HEK293 (cell line): ENCODE measurements at regions not wholly inside any gene's neighbourhood (a gene's known extent, or its start where the extent isn't known, plus 50 kb on each side); places are given as distances from the start of the nearest gene placed in this dataset.

Experiments
- CTCF ChIA-PET: fragments of 350-600 bp; formaldehyde crosslinking; extraction: SDS; loops from one replicate; lab custom pipeline; 2021; ENCODE audit warnings: antibody characterized with exemption; lab: Yijun Ruan, JAX
- POLR2A ChIA-PET: fragments of 300-600 bp; formaldehyde crosslinking; extraction: SDS; loops from one replicate; lab custom pipeline; 2020; ENCODE audit warnings: antibody characterized with exemption, inconsistent platforms; lab: Yijun Ruan, JAX
- H3K27ac ChIP-seq: fragments of 200-500 bp; sonication (Bioruptor generic); 2 replicates; pipeline ENCODE4 v1.5.1; 2014; ENCODE audit warnings: low read depth, low read length, control low read depth, inconsistent platforms; ENCODE audit errors: extremely low read depth
- H3K36me3 ChIP-seq, 2 experiments: fragments of 200-500 bp in 1 of 2; sonication (Bioruptor generic) in 1 of 2; 1 replicate in 1 of 2; 2 replicates in 1 of 2; pipeline ENCODE4 v1.5.1; 2014 to 2017; ENCODE audit warnings: inconsistent platforms in 2 of 2, low read length in 2 of 2; ENCODE audit not compliant: control insufficient read depth in 2 of 2, insufficient read depth in 1 of 2
- H3K4me1 ChIP-seq: fragments of 200-500 bp; sonication (Bioruptor generic); 2 replicates; pipeline ENCODE4 v1.5.1; 2014; ENCODE audit warnings: mild to moderate bottlenecking, low read length, inconsistent platforms; ENCODE audit not compliant: control insufficient read depth, insufficient read depth
- H3K4me3 ChIP-seq: 2 replicates; pipeline ENCODE4 v1.5.1; 2011; ENCODE audit warnings: low read depth, mild to moderate bottlenecking, control low read depth, low read length, moderate library complexity
- H3K9me3 ChIP-seq: fragments of 200-500 bp; sonication (Bioruptor generic); 2 replicates; pipeline ENCODE4 v1.5.1; 2014; ENCODE audit warnings: low read depth, low read length, inconsistent platforms; ENCODE audit not compliant: control insufficient read depth, insufficient read depth
- HOXC10 ChIP-seq: sonication (generic); formaldehyde crosslinking; IDR thresholded peaks from 2 replicates; pipeline ENCODE4 v1.8.1; 2023; ENCODE audit warnings: mild to moderate bottlenecking, missing genetic modification reagents
- KLF10 ChIP-seq: fragments of 450-650 bp; IDR thresholded peaks from 2 replicates; pipeline ENCODE4 v1.5.1; 2018; ENCODE audit warnings: missing biosample characterization, mild to moderate bottlenecking, missing genetic modification characterization
- PRDM10 ChIP-seq: fragments of 450-650 bp; formaldehyde crosslinking; IDR thresholded peaks from 2 replicates; pipeline ENCODE4 v1.5.1; 2016; ENCODE audit warnings: missing biosample characterization, missing genetic modification characterization
- SCRT1 ChIP-seq: fragments of 450-650 bp; formaldehyde crosslinking; IDR thresholded peaks from 2 replicates; pipeline ENCODE4 v1.5.1; 2016; ENCODE audit warnings: missing biosample characterization, missing genetic modification characterization, borderline replicate concordance
- TRIM28 ChIP-seq: IDR thresholded peaks from 2 replicates; pipeline ENCODE4 v1.6.1; 2011; ENCODE audit warnings: low read length, control low read depth, borderline replicate concordance
- WT1 ChIP-seq: fragments of 450-650 bp; formaldehyde crosslinking; IDR thresholded peaks from 2 replicates; pipeline ENCODE4 v1.5.1; 2016; ENCODE audit warnings: missing biosample characterization, missing genetic modification characterization
- ZBTB17 ChIP-seq: fragments of 450-650 bp; formaldehyde crosslinking; IDR thresholded peaks from 2 replicates; pipeline ENCODE4 v1.5.1; 2016; ENCODE audit warnings: missing biosample characterization, missing genetic modification characterization
- ZFHX2 ChIP-seq: fragments of 450-650 bp; formaldehyde crosslinking; conservative IDR thresholded peaks from 2 replicates; pipeline ENCODE4 v1.5.1; 2016; ENCODE audit warnings: missing biosample characterization, missing genetic modification characterization
- ZNF121 ChIP-seq: fragments of 450-650 bp; formaldehyde crosslinking; IDR thresholded peaks from 2 replicates; pipeline ENCODE4 v1.5.1; 2016; ENCODE audit warnings: missing biosample characterization, missing genetic modification characterization
- ZNF16 ChIP-seq: fragments of 450-650 bp; formaldehyde crosslinking; IDR thresholded peaks from 2 replicates; pipeline ENCODE4 v1.5.1; 2016; ENCODE audit warnings: low read depth, missing biosample characterization, missing genetic modification characterization
- ZNF221 ChIP-seq: fragments of 450-650 bp; formaldehyde crosslinking; IDR thresholded peaks from 2 replicates; pipeline ENCODE4 v1.5.1; 2017; ENCODE audit warnings: missing biosample characterization, missing genetic modification characterization, borderline replicate concordance
- ZNF266 ChIP-seq: fragments of 450-650 bp; formaldehyde crosslinking; IDR thresholded peaks from 2 replicates; pipeline ENCODE4 v1.5.1; 2016; ENCODE audit warnings: missing biosample characterization, missing genetic modification characterization, low read depth
- ZNF274 ChIP-seq, 2 experiments: fragments of 200-500 bp in 1 of 2; fragments of 450-650 bp in 1 of 2; sonication (Bioruptor generic) in 1 of 2; formaldehyde crosslinking in 1 of 2; IDR thresholded peaks; 2 replicates each; pipeline versions ENCODE4 v1.5.1 to v1.6.1; 2014 to 2016; ENCODE audit warnings: borderline replicate concordance in 1 of 2, inconsistent platforms in 1 of 2, low read length in 1 of 2, missing biosample characterization in 1 of 2, missing genetic modification characterization in 1 of 2
- ZNF514 ChIP-seq: fragments of 450-650 bp; formaldehyde crosslinking; IDR thresholded peaks from 2 replicates; pipeline ENCODE4 v1.5.1; 2016; ENCODE audit warnings: missing biosample characterization, missing genetic modification characterization
- ZNF624 ChIP-seq: fragments of 450-650 bp; formaldehyde crosslinking; IDR thresholded peaks from 2 replicates; pipeline ENCODE4 v1.5.1; 2017; ENCODE audit warnings: missing biosample characterization, missing genetic modification characterization
- ZNF639 ChIP-seq: fragments of 450-650 bp; formaldehyde crosslinking; IDR thresholded peaks from 2 replicates; pipeline ENCODE4 v1.5.1; 2016; ENCODE audit warnings: missing biosample characterization, missing genetic modification characterization
- ZNF747 ChIP-seq: fragments of 450-650 bp; formaldehyde crosslinking; IDR thresholded peaks from 2 replicates; pipeline ENCODE4 v1.5.1; 2016; ENCODE audit warnings: missing biosample characterization, missing genetic modification characterization
- ZSCAN16 ChIP-seq: fragments of 450-650 bp; formaldehyde crosslinking; IDR thresholded peaks from 2 replicates; pipeline ENCODE4 v1.5.1; 2016; ENCODE audit warnings: missing biosample characterization, missing genetic modification characterization
- TF ChIP-seq, protein P1 (sequence below): fragments of 450-650 bp; formaldehyde crosslinking; conservative IDR thresholded peaks from 2 replicates; pipeline ENCODE4 v1.5.1; 2016; ENCODE audit warnings: low read depth, missing biosample characterization, missing genetic modification characterization
- TF ChIP-seq, protein P2 (sequence below): fragments of 450-650 bp; formaldehyde crosslinking; IDR thresholded peaks from 2 replicates; pipeline ENCODE4 v1.5.1; 2016; ENCODE audit warnings: missing biosample characterization, missing genetic modification characterization

DNA sequence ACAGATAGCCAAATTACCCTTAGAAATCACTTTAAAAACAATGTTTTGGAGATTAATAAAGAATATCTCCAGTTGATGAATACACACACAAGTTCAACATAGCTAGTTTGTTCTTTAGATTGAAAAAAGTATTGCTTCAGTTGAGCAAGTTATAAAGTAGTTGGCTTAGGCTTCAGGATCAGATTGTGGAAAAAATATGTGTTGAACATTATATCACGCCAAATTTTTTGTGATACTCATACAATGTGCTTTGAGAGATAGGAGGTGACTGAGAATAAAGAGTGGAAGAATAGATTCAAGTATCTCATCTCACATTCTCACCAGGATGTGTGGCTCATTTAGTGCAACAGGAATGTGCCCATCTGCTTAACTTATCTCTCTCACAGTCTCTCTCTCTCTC, 553.3 kb downstream of the HTR7 start:
- TF ChIP-seq ZNF274 (IDR thresholded peaks at IDR 0.05; ENCODE audit: low read length) (no peak), ZNF274 (tag by site-specific recombination; IDR thresholded peaks at IDR 0.05; ENCODE audit: borderline replicate concordance) (no peak), ZNF266 (no peak), SCRT1 (no peak), ZFHX2 (tag by site-specific recombination) (no peak), KLF10 (tag by site-specific recombination) (no peak), ZNF624 (tag by site-specific recombination) (no peak), ZSCAN16 (tag by site-specific recombination) (no peak), TRIM28 (no peak), ZNF121 (tag by site-specific recombination) (no peak), ZNF639 (no peak), WT1 (tag by site-specific recombination) (no peak), ZNF221 (tag by site-specific recombination) (no peak), ZNF16 (tag by site-specific recombination) (no peak), PRDM10 (no peak), HOXC10 (CRISPR knock-in tag) (no peak), ZNF747 (tag by site-specific recombination) (no peak), ZNF514 (tag by site-specific recombination) (no peak), ZBTB17 (tag by site-specific recombination) (no peak)
- TF ChIP-seq, protein P1, sequence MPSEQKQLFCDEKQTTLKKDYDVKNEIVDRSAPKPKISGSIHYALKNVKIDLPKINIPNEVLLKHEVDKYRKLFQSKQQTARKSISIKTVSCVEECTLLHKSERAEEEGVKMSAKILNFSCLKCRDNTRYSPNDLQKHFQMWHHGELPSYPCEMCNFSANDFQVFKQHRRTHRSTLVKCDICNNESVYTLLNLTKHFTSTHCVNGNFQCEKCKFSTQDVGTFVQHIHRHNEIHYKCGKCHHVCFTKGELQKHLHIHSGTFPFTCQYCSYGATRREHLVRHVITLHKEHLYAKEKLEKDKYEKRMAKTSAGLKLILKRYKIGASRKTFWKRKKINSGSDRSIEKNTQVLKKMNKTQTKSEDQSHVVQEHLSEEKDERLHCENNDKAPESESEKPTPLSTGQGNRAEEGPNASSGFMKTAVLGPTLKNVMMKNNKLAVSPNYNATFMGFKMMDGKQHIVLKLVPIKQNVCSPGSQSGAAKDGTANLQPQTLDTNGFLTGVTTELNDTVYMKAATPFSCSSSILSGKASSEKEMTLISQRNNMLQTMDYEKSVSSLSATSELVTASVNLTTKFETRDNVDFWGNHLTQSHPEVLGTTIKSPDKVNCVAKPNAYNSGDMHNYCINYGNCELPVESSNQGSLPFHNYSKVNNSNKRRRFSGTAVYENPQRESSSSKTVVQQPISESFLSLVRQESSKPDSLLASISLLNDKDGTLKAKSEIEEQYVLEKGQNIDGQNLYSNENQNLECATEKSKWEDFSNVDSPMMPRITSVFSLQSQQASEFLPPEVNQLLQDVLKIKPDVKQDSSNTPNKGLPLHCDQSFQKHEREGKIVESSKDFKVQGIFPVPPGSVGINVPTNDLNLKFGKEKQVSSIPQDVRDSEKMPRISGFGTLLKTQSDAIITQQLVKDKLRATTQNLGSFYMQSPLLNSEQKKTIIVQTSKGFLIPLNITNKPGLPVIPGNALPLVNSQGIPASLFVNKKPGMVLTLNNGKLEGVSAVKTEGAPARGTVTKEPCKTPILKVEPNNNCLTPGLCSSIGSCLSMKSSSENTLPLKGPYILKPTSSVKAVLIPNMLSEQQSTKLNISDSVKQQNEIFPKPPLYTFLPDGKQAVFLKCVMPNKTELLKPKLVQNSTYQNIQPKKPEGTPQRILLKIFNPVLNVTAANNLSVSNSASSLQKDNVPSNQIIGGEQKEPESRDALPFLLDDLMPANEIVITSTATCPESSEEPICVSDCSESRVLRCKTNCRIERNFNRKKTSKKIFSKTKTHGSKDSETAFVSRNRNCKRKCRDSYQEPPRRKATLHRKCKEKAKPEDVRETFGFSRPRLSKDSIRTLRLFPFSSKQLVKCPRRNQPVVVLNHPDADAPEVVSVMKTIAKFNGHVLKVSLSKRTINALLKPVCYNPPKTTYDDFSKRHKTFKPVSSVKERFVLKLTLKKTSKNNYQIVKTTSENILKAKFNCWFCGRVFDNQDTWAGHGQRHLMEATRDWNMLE (tag by site-specific recombination), result no peak
- TF ChIP-seq, protein P2, sequence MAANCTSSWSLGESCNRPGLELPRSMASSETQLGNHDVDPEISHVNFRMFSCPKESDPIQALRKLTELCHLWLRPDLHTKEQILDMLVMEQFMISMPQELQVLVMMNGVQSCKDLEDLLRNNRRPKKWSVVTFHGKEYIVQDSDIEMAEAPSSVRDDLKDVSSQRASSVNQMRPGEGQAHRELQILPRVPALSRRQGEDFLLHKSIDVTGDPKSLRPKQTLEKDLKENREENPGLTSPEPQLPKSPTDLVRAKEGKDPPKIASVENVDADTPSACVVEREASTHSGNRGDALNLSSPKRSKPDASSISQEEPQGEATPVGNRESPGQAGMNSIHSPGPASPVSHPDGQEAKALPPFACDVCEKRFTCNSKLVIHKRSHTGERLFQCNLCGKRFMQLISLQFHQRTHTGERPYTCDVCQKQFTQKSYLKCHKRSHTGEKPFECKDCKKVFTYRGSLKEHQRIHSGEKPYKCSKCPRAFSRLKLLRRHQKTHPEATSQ (tag by site-specific recombination), result no peak
- no peaks in the 10 kb centered on the region for H3K36me3 ChIP-seq
- no peak overlapping the region for H3K27ac ChIP-seq
- no peaks in the 10 kb centered on the region for H3K9me3 ChIP-seq
- H3K4me1 ChIP-seq, result 0 out of 2 replicates have a peak, but pooled peaks cover 7% of the 10 kb centered on the region
- ChIA-PET CTCF (interaction anchor here (0.6 kb wide), 1 partner anchor 288 kb away, joined by 5 read pairs; no protein-coding TSS in a partner anchor), POLR2A (no interaction called here)
- H3K4me3 ChIP-seq, result no peak overlapping the region
